HepG2 (cell line): ENCODE measurements at regions not wholly inside any gene's neighbourhood (a gene's known extent, or its start where the extent isn't known, plus 50 kb on each side); places are given as distances from the start of the nearest gene placed in this dataset.

Source experiments
- ATAC-seq: fragments of 200-7000 bp; cut with Tn5 transposase; 3 replicates; pipeline ENCODE4 v1.9.1; 2020; ENCODE audit warnings: mild to moderate bottlenecking, moderate library complexity
- BruUV-seq: library from RNA; stranded (reverse); fragments of 400-500 nt; replicated peaks from 2 replicates; lab custom pipeline; 2021; lab: Mats Ljungman, UMichigan
- CTCF ChIA-PET: fragments of 300-600 bp; formaldehyde crosslinking; extraction: SDS; loops from one replicate; lab custom pipeline; 2021; ENCODE audit warnings: low total read pairs, inconsistent platforms, low intra/inter-chr PET ratio; lab: Yijun Ruan, JAX
- POLR2A ChIA-PET: fragments of 350-600 bp; sonication (Branson Sonifier 250); formaldehyde crosslinking; loops from one replicate; lab custom pipeline; 2020; ENCODE audit warnings: antibody characterized with exemption, inconsistent platforms; lab: Yijun Ruan, JAX
- DNase-seq: peaks from one replicate; pipeline ENCODE4 v3.0.0-alpha.2; 2015; ENCODE audit warnings: low spot score
- FAIRE-seq: peaks from 3 replicates; lab custom pipeline; 2011; peaks lifted over from hg19 to GRCh38; lab: Jason Lieb, UNC
- H2AFZ ChIP-seq: one replicate; pipeline ENCODE4 v1.6.1; 2011; ENCODE audit warnings: low read length, inconsistent platforms
- H3K27ac ChIP-seq: fragments of 300-600 bp; 3 replicates; pipeline ENCODE4 v1.8.0; 2011; ENCODE audit warnings: mixed run types, mild to moderate bottlenecking, mixed read lengths, low read length, inconsistent platforms; ENCODE audit not compliant: insufficient read depth; ENCODE audit errors: extremely low read length
- H3K27me3 ChIP-seq, 2 experiments: fragments of 200-600 bp in 1 of 2; 2 replicates in 1 of 2; 3 replicates in 1 of 2; pipeline versions ENCODE4 v1.6.0 to v1.8.0; 2011; ENCODE audit warnings: low read length in 2 of 2, mild to moderate bottlenecking in 2 of 2, moderate library complexity in 2 of 2, inconsistent platforms in 1 of 2; ENCODE audit not compliant: insufficient read depth in 2 of 2, control insufficient read depth in 1 of 2
- H3K36me3 ChIP-seq, 2 experiments: fragments of 200-600 bp in 1 of 2; replicated peaks in 1 of 2; 2 replicates in 1 of 2; 3 replicates in 1 of 2; pipeline versions ENCODE4 v1.5.1 to v1.8.0; 2011; ENCODE audit warnings: low read length in 2 of 2, inconsistent platforms in 1 of 2; ENCODE audit not compliant: insufficient read depth in 2 of 2, control insufficient read depth in 1 of 2
- H3K4me1 ChIP-seq: 2 replicates; pipeline ENCODE4 v1.5.1; 2012; ENCODE audit warnings: low read length, inconsistent platforms; ENCODE audit not compliant: insufficient read depth
- H3K4me2 ChIP-seq: 2 replicates; pipeline ENCODE4 v1.6.0; 2011; ENCODE audit warnings: low read depth, low read length, inconsistent platforms
- H3K4me3 ChIP-seq, 3 experiments: fragments of 200-600 bp in 1 of 3; sonication (generic), shearing (Covaris generic) in 1 of 3; replicated peaks in 1 of 3; 2 replicates each; pipeline ENCODE4 v1.5.1; 2011 to 2016; ENCODE audit warnings: low read length in 3 of 3, inconsistent platforms in 2 of 3, low read depth in 2 of 3, mild to moderate bottlenecking in 2 of 3, control low read depth in 1 of 3, mixed read lengths in 1 of 3; ENCODE audit not compliant: insufficient read depth in 1 of 3
- H3K79me2 ChIP-seq: one replicate; pipeline ENCODE4 v1.6.1; 2011; ENCODE audit warnings: low read length, inconsistent platforms; ENCODE audit not compliant: insufficient read depth
- H3K9ac ChIP-seq: 2 replicates; pipeline ENCODE4 v1.6.0; 2011; ENCODE audit warnings: mild to moderate bottlenecking, low read depth, low read length, inconsistent platforms; ENCODE audit not compliant: insufficient read depth
- H3K9me3 ChIP-seq: 2 replicates; pipeline ENCODE4 v1.5.1; 2012; ENCODE audit warnings: mild to moderate bottlenecking, low read length
- H4K20me1 ChIP-seq: 2 replicates; pipeline ENCODE4 v1.6.0; 2011; ENCODE audit warnings: inconsistent platforms, mild to moderate bottlenecking, low read length, moderate library complexity; ENCODE audit not compliant: insufficient read depth
- CHD4 ChIP-seq: fragments of 200-600 bp; sonication (generic); IDR thresholded peaks from 2 replicates; pipeline ENCODE4 v1.7.0; 2017; ENCODE audit warnings: mild to moderate bottlenecking, low read length, borderline replicate concordance
- HIVEP1 ChIP-seq: sonication (generic); formaldehyde crosslinking; IDR thresholded peaks from 2 replicates; pipeline ENCODE4 v1.4.0; 2020; ENCODE audit warnings: mild to moderate bottlenecking, missing genetic modification reagents
- KMT2B ChIP-seq: IDR thresholded peaks from 2 replicates; pipeline ENCODE4 v1.6.1; 2016; ENCODE audit warnings: missing genetic modification reagents, missing compliant biosample characterization
- NRL ChIP-seq: sonication (generic); formaldehyde crosslinking; IDR thresholded peaks from 2 replicates; pipeline ENCODE4 v1.5.0; 2020; ENCODE audit warnings: missing genetic modification reagents, mild to moderate bottlenecking, moderate library complexity, borderline replicate concordance
- POLR2A ChIP-seq, 2 experiments: IDR thresholded peaks; 2 replicates each; pipeline ENCODE4 v1.6.1; 2011; ENCODE audit warnings: low read depth in 2 of 2, low read length in 2 of 2, mild to moderate bottlenecking in 1 of 2, moderate library complexity in 1 of 2; ENCODE audit not compliant: insufficient read depth in 1 of 2
- SMYD3 ChIP-seq: sonication (generic); formaldehyde crosslinking; IDR thresholded peaks from 2 replicates; pipeline ENCODE4 v1.8.1; 2023; ENCODE audit warnings: mild to moderate bottlenecking, missing genetic modification reagents
- ZFYVE20 ChIP-seq: sonication (generic); formaldehyde crosslinking; IDR thresholded peaks from 2 replicates; pipeline ENCODE4 v1.8.0; 2023; ENCODE audit warnings: low read depth, mild to moderate bottlenecking, moderate library complexity, missing genetic modification reagents, borderline replicate concordance
- ZNF142 ChIP-seq: sonication (generic); formaldehyde crosslinking; IDR thresholded peaks from 2 replicates; pipeline ENCODE4 v1.4.0; 2020; ENCODE audit warnings: missing genetic modification reagents
- ZNF570 ChIP-seq: sonication (generic); formaldehyde crosslinking; IDR thresholded peaks from 2 replicates; pipeline ENCODE4 v1.4.0; 2020; ENCODE audit warnings: mild to moderate bottlenecking, missing genetic modification reagents, borderline replicate concordance
- WGBS: methylation state at CpG from one replicate; pipeline ENCODE4 v1.1.6; 2017; ENCODE audit warnings: low lambda C conversion rate; 5-methylcytosine and 5-hydroxymethylcytosine counted together
- in situ Hi-C: cut with HindIII; loops from 2 replicates; pipeline ENCODE4 v1.10.0; 2017; ENCODE audit warnings: low pct_unique_long_range_greater_than_20kb; ENCODE audit not compliant: extremely low pct_ligation_motif_present
- intact Hi-C: fragments of 100-400 bp; cut with micrococcal nuclease; formaldehyde crosslinking; loops from one replicate; pipeline ENCODE4 v1.10.0; 2022; ENCODE audit not compliant: unreplicated experiment
- TF ChIP-seq, protein P1 (sequence below): sonication (generic); formaldehyde crosslinking; IDR thresholded peaks from 2 replicates; pipeline ENCODE4 v1.4.0; 2020; ENCODE audit warnings: mild to moderate bottlenecking, missing genetic modification reagents

DNA sequence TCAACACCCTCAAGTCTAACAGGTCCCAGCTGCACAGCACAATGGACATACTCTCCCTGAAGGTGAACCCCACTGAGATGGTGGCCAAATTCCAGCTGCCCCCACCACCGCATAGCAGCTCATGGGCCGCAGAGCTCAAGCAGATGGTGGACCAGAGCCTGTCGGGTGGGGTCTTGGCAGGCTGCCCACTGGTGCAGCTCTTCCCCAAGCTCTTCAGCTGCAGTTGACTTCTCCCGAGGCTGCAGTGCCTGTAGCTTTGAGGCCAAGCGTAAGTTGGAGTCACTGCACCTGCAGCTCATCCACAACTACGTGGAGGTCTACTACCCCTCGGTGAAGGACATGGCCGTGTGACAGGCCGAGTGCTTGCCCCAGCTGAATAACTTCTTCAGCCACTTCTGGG, 56.6 kb upstream of the SPTLC1 start:
- ATAC-seq (no peak; the same call in 2 of the 3 replicates), DNase-seq (no peak), FAIRE-seq (no peak)
- Histone ChIP-seq H3K27ac (no peak overlapping the region), H3K9ac (no peak overlapping the region), H3K4me2 (no peak overlapping the region), H3K4me3 (no peak overlapping the region), H3K79me2 (no peaks in the 10 kb centered on the region), H3K9me3 (no peaks in the 10 kb centered on the region), H3K27me3 (peaks cover 2 to 31% of the 10 kb centered on the region in 2 experiments; a peak in 3 of 5 replicates), H3K36me3 (no peaks in the 10 kb centered on the region), H2AFZ (no peak overlapping the region), H4K20me1 (no peaks in the 10 kb centered on the region), H3K4me1 (no peaks in the 10 kb centered on the region)
- in situ Hi-C loops (no loop called here), intact Hi-C loops (no loop called here)
- 83% methylated on average over 2 of the region's 9 CpGs for WGBS
- POLR2A ChIA-PET: no interaction called here
- BruUV-seq: no TSS peak
- CTCF ChIA-PET: no interaction called here
- TF ChIP-seq ZNF142 (CRISPR knock-in tag) (no peak), HIVEP1 (CRISPR knock-in tag) (no peak), POLR2A (IDR thresholded peaks at IDR 0.05; ENCODE audit: insufficient read depth in 1 of 2, low read depth in 2 of 2, low read length in 2 of 2) (no peak), ZFYVE20 (no peak), NRL (no peak), CHD4 (no peak), ZNF570 (CRISPR knock-in tag) (no peak), KMT2B (CRISPR knock-in tag) (no peak), SMYD3 (CRISPR knock-in tag) (no peak)
- TF ChIP-seq, protein P1, sequence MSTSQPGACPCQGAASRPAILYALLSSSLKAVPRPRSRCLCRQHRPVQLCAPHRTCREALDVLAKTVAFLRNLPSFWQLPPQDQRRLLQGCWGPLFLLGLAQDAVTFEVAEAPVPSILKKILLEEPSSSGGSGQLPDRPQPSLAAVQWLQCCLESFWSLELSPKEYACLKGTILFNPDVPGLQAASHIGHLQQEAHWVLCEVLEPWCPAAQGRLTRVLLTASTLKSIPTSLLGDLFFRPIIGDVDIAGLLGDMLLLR (CRISPR knock-in tag): no peak
